ENCODE measurements at regions not wholly inside any gene's neighbourhood (a gene's known extent, or its start where the extent isn't known, plus 50 kb on each side); places are given as distances from the start of the nearest gene placed in this dataset.

- DNase-seq, result no peak
Measured at GRCh38 chr21:36555199-36555800, 75.4 kb upstream of the CLDN14 start.

- no peak for DNase-seq
Measured at GRCh38 chr21:36557316-36557715, 77.4 kb upstream of the CLDN14 start.

- DNase-seq, result no peak
Measured at GRCh38 chr21:36560933-36561575, 81.1 kb upstream of the CLDN14 start.

- DNase-seq, result no peak
Measured at GRCh38 chr21:36563341-36563926, 83.5 kb upstream of the CLDN14 start.

- no peak for DNase-seq
Measured at GRCh38 chr21:36564647-36565046, 84.7 kb upstream of the CLDN14 start.

- DNase-seq, result no peak
Measured at GRCh38 chr21:36565540-36565939, 85.6 kb upstream of the CLDN14 start.

- no peak for DNase-seq
Measured at GRCh38 chr21:36566644-36567043, 86.7 kb upstream of the CLDN14 start.

- no peak for DNase-seq
Measured at GRCh38 chr21:36567216-36567885, 87.4 kb upstream of the CLDN14 start.

- no peak for DNase-seq
Measured at GRCh38 chr21:36569511-36569910, 89.6 kb upstream of the CLDN14 start.

GRCh38 chr21:36571556-36571955 lies 91.6 kb upstream of the CLDN14 start:
- no peak for DNase-seq

GRCh38 chr21:36572039-36572438 lies 92.1 kb upstream of the CLDN14 start:
- no peak for DNase-seq

GRCh38 chr21:36575306-36575705 lies 95.4 kb upstream of the CLDN14 start:
- no peak for DNase-seq

GRCh38 chr21:36576441-36576840 lies 96.5 kb upstream of the CLDN14 start:
- DNase-seq, result no peak

GRCh38 chr21:36579898-36580297 lies 100.0 kb upstream of the CLDN14 start:
- DNase-seq, result no peak

- no peak for DNase-seq
Measured at GRCh38 chr21:36582271-36582670, 102.3 kb upstream of the CLDN14 start.

- DNase-seq, result no peak
Measured at GRCh38 chr21:36583591-36583990, 103.7 kb upstream of the CLDN14 start.

- no peak for DNase-seq
Measured at GRCh38 chr21:36584980-36585940, 105.3 kb upstream of the CLDN14 start.

GRCh38 chr21:36587388-36587787 lies 107.5 kb upstream of the CLDN14 start:
- DNase-seq, result no peak

- no peak for DNase-seq
Measured at GRCh38 chr21:36589352-36589971, 109.5 kb upstream of the SIM2 start.

- DNase-seq, result no peak
Measured at GRCh38 chr21:36591326-36591970, 107.5 kb upstream of the SIM2 start.

GRCh38 chr21:36596174-36596573 lies 102.7 kb upstream of the SIM2 start:
- no peak for DNase-seq

GRCh38 chr21:36601362-36601761 lies 97.6 kb upstream of the SIM2 start:
- DNase-seq, result no peak

Data from activated CD8-positive, alpha-beta memory T cell treated with anti-CD3 and anti-CD28 coated beads, Interleukin-2, amount 50 U/mL, for 4 hours (primary cell).